Omental fat pad (tissue), 3 donors: ENCODE measurements at regions not wholly inside any gene's neighbourhood (a gene's known extent, or its start where the extent isn't known, plus 50 kb on each side); places are given as distances from the start of the nearest gene placed in this dataset.

Experiments
- ATAC-seq: fragments of 150-250 bp; one replicate; pipeline ENCODE4 v1.9.1; 2016; ENCODE audit warnings: mild to moderate bottlenecking, moderate library complexity; ENCODE audit not compliant: low FRiP score
- DNase-seq: peaks from one replicate; pipeline ENCODE4 v3.0.0-alpha.2; 2019; ENCODE audit warnings: low spot score
- CTCF ChIP-seq, 3 donors: fragments of 450-650 bp; IDR thresholded peaks; one replicate each; pipeline ENCODE4 v1.5.1; 2016 to 2017; ENCODE audit warnings: antibody characterized with exemption in 3 of 3, mild to moderate bottlenecking in 3 of 3, moderate library complexity in 2 of 3

DNA sequence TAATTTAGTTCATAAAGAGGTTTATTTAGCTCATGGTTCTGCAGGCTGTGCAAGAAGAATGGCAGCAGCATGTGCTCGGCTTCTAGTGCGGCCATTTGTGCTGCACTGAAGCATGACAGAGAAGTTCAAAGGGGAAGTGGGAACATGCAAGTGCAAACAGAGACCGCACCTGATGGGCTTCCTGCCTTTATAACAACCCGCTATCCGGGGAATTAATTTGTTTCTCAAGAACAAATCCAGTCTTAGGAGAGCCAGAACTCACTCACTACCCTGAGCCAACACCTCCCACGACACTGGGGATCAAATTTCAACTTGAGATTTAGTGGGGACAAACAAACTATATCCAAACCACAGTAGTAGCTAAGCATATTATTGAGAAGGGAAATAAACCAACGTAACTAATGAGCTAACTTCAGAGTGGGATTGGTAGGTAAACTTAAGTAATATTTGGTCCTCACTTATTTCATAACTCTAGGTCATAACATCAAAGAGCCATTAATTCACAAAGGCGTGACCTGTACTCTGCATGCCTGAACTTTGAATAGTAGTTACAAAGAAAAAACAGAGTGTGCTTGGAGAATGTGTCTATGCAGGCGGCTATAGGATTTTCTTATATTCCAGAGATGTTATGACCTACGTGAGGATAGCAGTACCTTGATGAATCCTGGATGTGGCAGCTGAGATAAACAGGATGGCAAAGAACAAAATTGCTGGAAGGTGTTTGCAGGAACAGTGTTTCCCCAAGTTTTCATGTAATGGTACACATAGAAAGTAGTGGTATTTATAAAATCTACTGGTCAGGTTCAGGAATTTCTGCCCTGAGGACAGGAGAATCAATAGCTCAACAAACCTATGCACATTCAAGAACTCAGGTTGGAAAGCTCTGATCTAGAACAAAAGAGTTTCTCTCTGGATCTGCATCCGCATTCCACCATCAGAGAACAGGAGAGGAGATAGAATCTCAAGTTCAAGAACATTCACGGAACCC lies 845.9 kb upstream of the ID2 start:
- ATAC-seq (no peak), DNase-seq (no peak)
- no peak for TF ChIP-seq CTCF (IDR thresholded peaks at IDR 0.05)

DNA sequence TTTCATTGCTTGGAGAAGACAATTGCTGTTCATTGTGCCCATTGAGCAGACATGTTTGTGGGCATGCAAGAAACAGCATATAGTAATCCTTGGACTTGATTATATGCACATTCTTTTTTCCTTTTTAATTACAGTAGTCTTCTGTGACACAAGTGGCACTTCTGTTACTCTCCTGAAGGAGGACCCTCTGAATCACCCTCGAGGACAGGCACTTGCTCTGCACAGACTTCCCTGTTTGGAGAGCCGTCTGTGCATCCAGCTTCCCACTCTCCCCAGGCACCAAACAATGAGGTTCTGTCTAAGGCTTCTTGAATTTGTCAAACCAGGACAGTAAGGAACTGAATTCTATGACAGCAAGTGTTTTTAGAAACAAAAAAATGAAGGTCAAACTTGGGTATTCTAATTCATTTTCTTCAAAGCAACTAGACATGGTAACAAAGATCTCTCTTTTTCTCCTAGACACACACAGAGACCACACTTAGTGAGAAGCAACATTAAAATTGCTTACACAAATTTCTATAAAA lies 844.6 kb upstream of the ID2 start:
- ATAC-seq, result no peak
- TF ChIP-seq CTCF (IDR thresholded peaks at IDR 0.05), result no peak
- no peak for DNase-seq

DNA sequence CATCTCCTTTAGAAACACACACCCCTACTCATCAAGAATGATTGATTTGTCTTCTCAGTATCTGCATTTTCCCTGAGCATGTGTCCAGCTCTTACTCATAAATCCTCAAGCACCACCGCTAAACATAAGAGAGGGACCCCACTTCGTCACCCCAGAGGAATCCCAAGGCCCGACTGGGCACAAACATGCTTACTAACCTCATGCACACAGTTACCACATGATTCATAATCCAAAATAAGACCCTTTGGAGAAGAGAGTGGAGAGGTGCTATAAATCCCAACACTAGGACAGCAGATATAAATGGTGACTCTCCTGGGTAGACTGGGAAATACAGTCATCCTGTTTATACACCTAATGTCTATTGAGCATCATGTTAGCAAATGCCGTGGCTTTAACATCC lies 843.2 kb upstream of the ID2 start:
- no peak for TF ChIP-seq CTCF (IDR thresholded peaks at IDR 0.05)
- ATAC-seq (no peak), DNase-seq (no peak)

- ATAC-seq, result no peak
- DNase-seq, result no peak
Measured at GRCh38 chr2:7840651-7841380, 841.0 kb upstream of the ID2 start.

DNA sequence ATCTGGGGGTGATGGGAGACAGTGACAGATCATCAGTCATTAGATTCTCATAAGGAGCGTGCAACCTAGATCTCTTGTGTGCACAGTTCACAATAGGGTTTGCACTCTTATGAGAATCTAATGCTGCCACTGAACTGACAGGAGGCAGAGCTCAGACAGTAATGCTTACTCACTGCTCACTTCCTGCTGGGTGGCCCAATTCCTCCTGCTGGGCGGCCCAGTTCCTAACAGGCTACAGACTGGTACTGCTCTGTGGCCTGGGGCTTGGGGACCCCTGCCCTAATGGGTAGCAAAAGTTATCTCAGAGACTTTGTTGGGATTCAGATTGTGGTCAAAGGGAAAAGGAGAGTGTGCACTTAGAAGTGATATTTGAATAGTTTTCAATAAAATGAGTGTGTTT lies 840.1 kb upstream of the ID2 start:
- ATAC-seq, result no peak
- no peak for TF ChIP-seq CTCF (IDR thresholded peaks at IDR 0.05)
- no peak for DNase-seq

More at GRCh38 chr2:7840651-7841380, 841.0 kb upstream of the ID2 start:
- TF ChIP-seq CTCF (IDR thresholded peaks at IDR 0.05), result no peak

DNA sequence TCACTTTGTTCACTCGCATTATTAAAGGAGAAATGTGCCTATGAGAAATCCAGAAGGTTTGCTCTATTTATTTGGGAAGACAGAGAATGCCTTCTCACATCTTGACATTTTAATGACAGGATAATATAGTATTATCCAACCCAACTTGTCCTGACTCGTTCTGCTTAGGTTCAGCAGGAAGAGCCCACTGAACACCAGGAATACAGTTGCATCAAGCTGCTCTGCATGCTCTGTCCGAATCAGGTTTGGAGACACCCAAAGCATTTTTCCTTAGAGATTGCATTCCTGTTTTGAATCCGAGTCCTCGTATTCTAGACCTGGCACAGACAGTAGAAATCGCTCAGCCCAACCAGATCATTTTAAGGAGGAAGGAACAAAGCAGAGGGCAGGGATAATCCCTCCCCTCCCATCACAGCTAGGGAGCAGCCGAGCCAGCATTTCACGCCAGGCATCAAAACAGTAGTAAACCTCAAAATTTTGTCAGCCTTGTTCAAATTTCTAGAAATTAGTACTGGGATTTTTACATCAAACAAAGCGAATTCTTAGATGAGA lies 837.4 kb upstream of the ID2 start:
- DNase-seq (no peak), ATAC-seq (no peak)
- no peak for TF ChIP-seq CTCF (IDR thresholded peaks at IDR 0.05)
